Gastroesophageal sphincter (tissue), 4 donors: ENCODE measurements at regions not wholly inside any gene's neighbourhood (a gene's known extent, or its start where the extent isn't known, plus 50 kb on each side); places are given as distances from the start of the nearest gene placed in this dataset.
"Not testable (repeated sequence)": the region's sequence is repeated elsewhere in the genome, so short reads cannot be mapped to it uniquely, and the experiment has no call there.

Experiments used
- ATAC-seq: fragments of 150-250 bp; one replicate; pipeline ENCODE4 v1.9.1; 2016; ENCODE audit warnings: mild to moderate bottlenecking, moderate library complexity
- H3K27ac ChIP-seq, 4 donors: fragments of 200-600 bp; sonication (generic) in 3 of 4; 1 replicate in 3 of 4; 2 replicates in 1 of 4; pipeline ENCODE4 v1.5.1; 2016 to 2019
- H3K27me3 ChIP-seq: fragments of 200-600 bp; sonication (generic); one replicate; pipeline ENCODE4 v1.5.1; 2019
- H3K36me3 ChIP-seq, 2 donors: fragments of 200-600 bp; sonication (generic); one replicate each; pipeline ENCODE4 v1.5.1; 2019; ENCODE audit warnings: control low read depth in 1 of 2
- H3K4me1 ChIP-seq, 3 donors: fragments of 200-600 bp; sonication (generic); 1 replicate in 2 of 3; 2 replicates in 1 of 3; pipeline ENCODE4 v1.5.1; 2016 to 2019; ENCODE audit warnings: control low read depth in 2 of 3
- H3K4me3 ChIP-seq, 2 donors: fragments of 200-600 bp; sonication (generic); one replicate each; pipeline ENCODE4 v1.5.1; 2019; ENCODE audit warnings: mild to moderate bottlenecking in 1 of 2, moderate library complexity in 1 of 2
- H3K9me3 ChIP-seq, 3 donors: fragments of 200-600 bp; sonication (generic); one replicate each; pipeline ENCODE4 v1.5.1; 2017 to 2019; ENCODE audit warnings: control low read depth in 2 of 3
- CTCF ChIP-seq, 4 experiments: fragments of 200-600 bp in 2 of 4; fragments of 450-650 bp in 2 of 4; sonication (generic) in 1 of 4; IDR thresholded peaks; one replicate each; pipeline ENCODE4 v1.5.1; 2017 to 2019; ENCODE audit warnings: antibody characterized with exemption in 4 of 4, mild to moderate bottlenecking in 2 of 4, moderate library complexity in 2 of 4
- EP300 ChIP-seq: sonication (generic); formaldehyde crosslinking; IDR thresholded peaks from one replicate; pipeline ENCODE4 v1.6.1; 2017; ENCODE audit warnings: antibody characterized with exemption, mild to moderate bottlenecking
- POLR2A ChIP-seq, 2 donors: fragments of 450-650 bp; IDR thresholded peaks; one replicate each; pipeline ENCODE4 v1.6.1; 2017; ENCODE audit warnings: antibody characterized with exemption in 2 of 2, mild to moderate bottlenecking in 2 of 2, moderate library complexity in 1 of 2
- POLR2AphosphoS5 ChIP-seq: sonication (generic); formaldehyde crosslinking; IDR thresholded peaks from one replicate; pipeline ENCODE4 v1.6.1; 2017; ENCODE audit warnings: antibody characterized with exemption
- WGBS, 2 donors: methylation state at CpG; one replicate each; pipeline ENCODE4 v1.1.5; 2018; ENCODE audit warnings: low coverage in 1 of 2; 5-methylcytosine and 5-hydroxymethylcytosine counted together

- Histone ChIP-seq H3K4me1 (no peaks in the 10 kb centered on the region), H3K4me3 (no peak overlapping the region), H3K9me3 (no peaks in the 10 kb centered on the region), H3K27ac (no peak overlapping the region), H3K36me3 (no peaks in the 10 kb centered on the region), H3K27me3 (no peaks in the 10 kb centered on the region)
- ATAC-seq: no peak
- 55 to 58% methylated on average over 3 of the region's 3 CpGs for WGBS, 2 donors
- no peak for TF ChIP-seq CTCF (IDR thresholded peaks at IDR 0.05)
- no peak for TF ChIP-seq POLR2AphosphoS5
- no peak for TF ChIP-seq POLR2A (IDR thresholded peaks at IDR 0.05)
- TF ChIP-seq EP300: no peak
Observed at GRCh38 chr2:210938228-210938627, 381.8 kb downstream of the CPS1 start.

GRCh38 chr2:210946395-210946794 is 390.0 kb downstream of the CPS1 start:
- TF ChIP-seq POLR2AphosphoS5 (no peak), CTCF (IDR thresholded peaks at IDR 0.05) (no peak), POLR2A (IDR thresholded peaks at IDR 0.05) (no peak), EP300 (no peak)
- no peaks in the 10 kb centered on the region for H3K9me3 ChIP-seq
- H3K36me3 ChIP-seq: no peaks in the 10 kb centered on the region
- no peaks in the 10 kb centered on the region for H3K27me3 ChIP-seq
- no peaks in the 10 kb centered on the region for H3K4me1 ChIP-seq
- 69 to 75% methylated on average over 2 of the region's 2 CpGs for WGBS, 2 donors
- H3K27ac ChIP-seq: no peak overlapping the region
- no peak overlapping the region for H3K4me3 ChIP-seq
- ATAC-seq: no peak

- not testable (repeated sequence) for H3K9me3 ChIP-seq, H3K4me1 ChIP-seq, H3K4me3 ChIP-seq, H3K27me3 ChIP-seq, ATAC-seq, H3K27ac ChIP-seq, H3K36me3 ChIP-seq
- no CpG with 5 or more reads among the region's 41 CpGs for WGBS, 2 donors
Observed at GRCh38 chr2:210950434-210951060, 394.1 kb downstream of the CPS1 start.

- WGBS, 2 donors: 48 to 52% methylated on average over 2 of the region's 2 CpGs
- no peak for ATAC-seq
- Histone ChIP-seq H3K9me3 (no peaks in the 10 kb centered on the region), H3K4me1 (no peaks in the 10 kb centered on the region), H3K27ac (no peak overlapping the region), H3K4me3 (no peak overlapping the region), H3K36me3 (no peaks in the 10 kb centered on the region), H3K27me3 (no peaks in the 10 kb centered on the region)
- TF ChIP-seq POLR2A (IDR thresholded peaks at IDR 0.05) (no peak), CTCF (IDR thresholded peaks at IDR 0.05) (no peak), EP300 (no peak), POLR2AphosphoS5 (no peak)
Observed at GRCh38 chr2:210954386-210954907, 398.0 kb downstream of the CPS1 start.

GRCh38 chr2:210955591-210955990 is 399.2 kb downstream of the CPS1 start:
- Histone ChIP-seq H3K36me3 (no peaks in the 10 kb centered on the region), H3K27me3 (no peaks in the 10 kb centered on the region), H3K4me3 (no peak overlapping the region), H3K27ac (no peak overlapping the region), H3K9me3 (no peaks in the 10 kb centered on the region), H3K4me1 (no peaks in the 10 kb centered on the region)
- 65 to 84% methylated on average over 3 of the region's 3 CpGs for WGBS, 2 donors
- ATAC-seq: no peak
- TF ChIP-seq CTCF (IDR thresholded peaks at IDR 0.05) (no peak), POLR2A (IDR thresholded peaks at IDR 0.05) (no peak), EP300 (no peak), POLR2AphosphoS5 (no peak)
